GM23338 (cell line): ENCODE measurements at regions not wholly inside any gene's neighbourhood (a gene's known extent, or its start where the extent isn't known, plus 50 kb on each side); places are given as distances from the start of the nearest gene placed in this dataset.

ENCODE experiments used
- EZH2 ChIP-seq: fragments of 200-600 bp; sonication (generic); IDR thresholded peaks from one replicate; pipeline ENCODE4 v1.8.0; 2017; ENCODE audit warnings: antibody characterized with exemption, mild to moderate bottlenecking, low read depth; ENCODE audit not compliant: unreplicated experiment
- POLR2AphosphoS5 ChIP-seq: IDR thresholded peaks from 2 replicates; pipeline ENCODE4 v1.6.1; 2016; ENCODE audit warnings: antibody characterized with exemption, low read depth
- TF ChIP-seq, protein P1 (sequence below), 2 experiments: fragments of 200-600 bp in 1 of 2; sonication (generic) in 1 of 2; conservative IDR thresholded peaks; 2 replicates each; pipeline versions ENCODE4 v1.5.1 to v1.6.1; 2016 to 2017; ENCODE audit warnings: antibody characterized with exemption in 2 of 2, low read depth in 2 of 2, mild to moderate bottlenecking in 2 of 2, moderate library complexity in 1 of 2
- TF ChIP-seq, protein P2 (sequence below): IDR thresholded peaks from one replicate; pipeline ENCODE4 v1.6.1; 2018; ENCODE audit warnings: antibody characterized with exemption; ENCODE audit not compliant: unreplicated experiment

DNA sequence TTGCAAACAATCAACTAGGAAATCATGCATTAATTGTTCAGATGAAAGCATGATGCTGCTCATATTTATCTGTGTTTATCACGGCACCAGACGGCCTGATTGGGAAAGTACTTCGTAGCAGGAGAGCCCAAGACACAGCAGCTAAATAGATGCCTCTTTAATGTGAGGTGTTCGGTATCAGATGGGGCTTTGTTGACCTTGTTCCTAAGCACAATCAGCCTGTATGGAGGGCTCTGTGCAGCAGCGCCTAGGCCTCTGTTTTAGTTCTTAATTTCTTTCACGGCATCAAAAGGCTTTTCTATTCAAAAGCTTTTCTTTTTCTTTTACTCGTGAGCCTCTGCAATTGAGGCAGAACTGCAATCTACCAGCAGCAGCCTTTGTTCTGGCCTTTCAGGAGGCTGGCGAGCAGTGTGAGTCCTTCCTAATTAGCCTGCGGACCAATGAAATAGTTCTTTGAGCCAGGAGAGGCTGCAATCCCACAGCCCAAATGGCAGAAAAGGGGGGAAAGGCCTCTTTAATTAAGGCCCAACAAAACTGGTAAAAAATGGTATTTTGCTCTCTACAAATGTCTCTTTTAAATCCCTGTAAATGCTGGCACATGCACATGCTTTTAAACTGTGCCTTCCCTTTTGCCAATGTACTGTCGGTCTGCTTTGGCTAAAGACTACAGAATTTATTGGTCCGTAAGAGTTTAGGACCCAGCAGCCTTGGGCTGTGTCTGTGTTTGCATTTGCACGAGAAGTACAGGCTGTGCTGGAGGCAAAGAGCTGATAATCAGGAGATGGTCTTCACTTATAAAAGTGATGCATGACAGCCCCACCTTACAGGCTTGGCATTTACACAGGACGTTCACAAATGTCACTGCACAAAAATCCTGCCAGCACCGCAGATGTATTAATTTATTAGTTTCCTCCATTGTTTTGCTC, 159.6 kb downstream of the RND3 start:
- TF ChIP-seq, protein P1, sequence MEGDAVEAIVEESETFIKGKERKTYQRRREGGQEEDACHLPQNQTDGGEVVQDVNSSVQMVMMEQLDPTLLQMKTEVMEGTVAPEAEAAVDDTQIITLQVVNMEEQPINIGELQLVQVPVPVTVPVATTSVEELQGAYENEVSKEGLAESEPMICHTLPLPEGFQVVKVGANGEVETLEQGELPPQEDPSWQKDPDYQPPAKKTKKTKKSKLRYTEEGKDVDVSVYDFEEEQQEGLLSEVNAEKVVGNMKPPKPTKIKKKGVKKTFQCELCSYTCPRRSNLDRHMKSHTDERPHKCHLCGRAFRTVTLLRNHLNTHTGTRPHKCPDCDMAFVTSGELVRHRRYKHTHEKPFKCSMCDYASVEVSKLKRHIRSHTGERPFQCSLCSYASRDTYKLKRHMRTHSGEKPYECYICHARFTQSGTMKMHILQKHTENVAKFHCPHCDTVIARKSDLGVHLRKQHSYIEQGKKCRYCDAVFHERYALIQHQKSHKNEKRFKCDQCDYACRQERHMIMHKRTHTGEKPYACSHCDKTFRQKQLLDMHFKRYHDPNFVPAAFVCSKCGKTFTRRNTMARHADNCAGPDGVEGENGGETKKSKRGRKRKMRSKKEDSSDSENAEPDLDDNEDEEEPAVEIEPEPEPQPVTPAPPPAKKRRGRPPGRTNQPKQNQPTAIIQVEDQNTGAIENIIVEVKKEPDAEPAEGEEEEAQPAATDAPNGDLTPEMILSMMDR (conservative IDR thresholded peaks at IDR 0.05; ENCODE audit: low read depth in 2 of 2) = no peak
- TF ChIP-seq, protein P2, sequence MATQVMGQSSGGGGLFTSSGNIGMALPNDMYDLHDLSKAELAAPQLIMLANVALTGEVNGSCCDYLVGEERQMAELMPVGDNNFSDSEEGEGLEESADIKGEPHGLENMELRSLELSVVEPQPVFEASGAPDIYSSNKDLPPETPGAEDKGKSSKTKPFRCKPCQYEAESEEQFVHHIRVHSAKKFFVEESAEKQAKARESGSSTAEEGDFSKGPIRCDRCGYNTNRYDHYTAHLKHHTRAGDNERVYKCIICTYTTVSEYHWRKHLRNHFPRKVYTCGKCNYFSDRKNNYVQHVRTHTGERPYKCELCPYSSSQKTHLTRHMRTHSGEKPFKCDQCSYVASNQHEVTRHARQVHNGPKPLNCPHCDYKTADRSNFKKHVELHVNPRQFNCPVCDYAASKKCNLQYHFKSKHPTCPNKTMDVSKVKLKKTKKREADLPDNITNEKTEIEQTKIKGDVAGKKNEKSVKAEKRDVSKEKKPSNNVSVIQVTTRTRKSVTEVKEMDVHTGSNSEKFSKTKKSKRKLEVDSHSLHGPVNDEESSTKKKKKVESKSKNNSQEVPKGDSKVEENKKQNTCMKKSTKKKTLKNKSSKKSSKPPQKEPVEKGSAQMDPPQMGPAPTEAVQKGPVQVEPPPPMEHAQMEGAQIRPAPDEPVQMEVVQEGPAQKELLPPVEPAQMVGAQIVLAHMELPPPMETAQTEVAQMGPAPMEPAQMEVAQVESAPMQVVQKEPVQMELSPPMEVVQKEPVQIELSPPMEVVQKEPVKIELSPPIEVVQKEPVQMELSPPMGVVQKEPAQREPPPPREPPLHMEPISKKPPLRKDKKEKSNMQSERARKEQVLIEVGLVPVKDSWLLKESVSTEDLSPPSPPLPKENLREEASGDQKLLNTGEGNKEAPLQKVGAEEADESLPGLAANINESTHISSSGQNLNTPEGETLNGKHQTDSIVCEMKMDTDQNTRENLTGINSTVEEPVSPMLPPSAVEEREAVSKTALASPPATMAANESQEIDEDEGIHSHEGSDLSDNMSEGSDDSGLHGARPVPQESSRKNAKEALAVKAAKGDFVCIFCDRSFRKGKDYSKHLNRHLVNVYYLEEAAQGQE = no peak
- no peak for TF ChIP-seq EZH2
- TF ChIP-seq POLR2AphosphoS5 = no peak
